ENCODE measurements at regions not wholly inside any gene's neighbourhood (a gene's known extent, or its start where the extent isn't known, plus 50 kb on each side); places are given as distances from the start of the nearest gene placed in this dataset.

- WGBS (ENCODE audit: low lambda C conversion rate): 0% methylated on average over 1 of the region's 1 CpG
- no peaks in the 10 kb centered on the region for H3K36me3 ChIP-seq (replicated peaks in 1 of 2; ENCODE audit: control insufficient read depth in 1 of 2, insufficient read depth in 2 of 2, low read length in 1 of 2)
- no peaks in the 10 kb centered on the region for H3K79me2 ChIP-seq (ENCODE audit: insufficient read depth)
- no peak overlapping the region for H2AFZ ChIP-seq (ENCODE audit: low read depth)
- H3K9me3 ChIP-seq: no peaks in the 10 kb centered on the region
- no peak overlapping the region for H3K4me2 ChIP-seq
- H3K27me3 ChIP-seq (ENCODE audit: insufficient read depth): no peaks in the 10 kb centered on the region
- no peaks in the 10 kb centered on the region for H4K20me1 ChIP-seq (ENCODE audit: insufficient read depth)
- DNase-seq: no peak
- H3F3A ChIP-seq (replicated peaks; ENCODE audit: insufficient read depth): no peaks in the 10 kb centered on the region
- POLR2A ChIA-PET: no interaction called here
- no peak overlapping the region for H3K4me3 ChIP-seq (ENCODE audit: low read depth in 2 of 2, low read length in 1 of 2)
- H3K27ac ChIP-seq (ENCODE audit: low read depth in 2 of 2, low read length in 1 of 2): no peak overlapping the region
- CTCF ChIA-PET: no interaction called here
- no peak for TF ChIP-seq GABPA (IDR thresholded peaks at IDR 0.05; ENCODE audit: low read depth)
- TF ChIP-seq TAF1 (IDR thresholded peaks at IDR 0.05; ENCODE audit: borderline replicate concordance, low read depth, low read length): no peak
- no peak for TF ChIP-seq ELF1 (IDR thresholded peaks at IDR 0.05)
- TF ChIP-seq CTCF (IDR thresholded peaks at IDR 0.05): no peak
- TF ChIP-seq EP300 (IDR thresholded peaks at IDR 0.05; ENCODE audit: borderline replicate concordance in 1 of 2, low read depth in 1 of 2, low read length in 1 of 2): no peak
- TF ChIP-seq SMC3 (IDR thresholded peaks at IDR 0.05; ENCODE audit: low read depth, low read length): no peak
- TF ChIP-seq GATA2 (CRISPR knock-in tag; IDR thresholded peaks at IDR 0.05): no peak
- TF ChIP-seq TEAD4 (IDR thresholded peaks at IDR 0.05; ENCODE audit: borderline replicate concordance, insufficient read depth): no peak
- TF ChIP-seq RCOR1 (IDR thresholded peaks at IDR 0.05; ENCODE audit: low read length): no peak
- TF ChIP-seq FOXJ3 (CRISPR knock-in tag; IDR thresholded peaks at IDR 0.05): no peak
- TF ChIP-seq PBX3 (IDR thresholded peaks at IDR 0.05): no peak
- no peak for TF ChIP-seq USF1 (IDR thresholded peaks at IDR 0.05; ENCODE audit: borderline replicate concordance, low read depth)
- TF ChIP-seq FOSL2 (IDR thresholded peaks at IDR 0.05; ENCODE audit: borderline replicate concordance, low read depth): no peak
- TF ChIP-seq RXRA (IDR thresholded peaks at IDR 0.05; ENCODE audit: borderline replicate concordance, low read depth): no peak
- no peak for TF ChIP-seq MAX (IDR thresholded peaks at IDR 0.05; ENCODE audit: low read depth)
- H3K9me2 ChIP-seq: no peaks in the 10 kb centered on the region
- H3K4me1 ChIP-seq (ENCODE audit: control insufficient read depth in 1 of 2, insufficient read depth in 2 of 2, low read depth in 1 of 2, low read length in 1 of 2): no peaks in the 10 kb centered on the region
- H3K9ac ChIP-seq: no peak overlapping the region
These were observed 435.8 kb downstream of the RPL10L start for GRCh38 chr14:46215801-46216200.

GRCh38 chr14:46198676-46199075 is 452.9 kb downstream of the RPL10L start:
- no peak overlapping the region for H3K4me2 ChIP-seq
- no peak for DNase-seq
- no peaks in the 10 kb centered on the region for H3K9me2 ChIP-seq
- 4% methylated on average over 2 of the region's 2 CpGs for WGBS (ENCODE audit: low lambda C conversion rate)
- H3K27ac ChIP-seq (ENCODE audit: low read depth in 2 of 2, low read length in 1 of 2): no peak overlapping the region
- POLR2A ChIA-PET: no interaction called here
- no peak overlapping the region for H2AFZ ChIP-seq (ENCODE audit: low read depth)
- H3K36me3 ChIP-seq (replicated peaks in 1 of 2; ENCODE audit: control insufficient read depth in 1 of 2, insufficient read depth in 2 of 2, low read length in 1 of 2): no peaks in the 10 kb centered on the region
- no peaks in the 10 kb centered on the region for H3K9me3 ChIP-seq
- no peak overlapping the region for H3K4me3 ChIP-seq (ENCODE audit: low read depth in 2 of 2, low read length in 1 of 2)
- H3K79me2 ChIP-seq (ENCODE audit: insufficient read depth): no peaks in the 10 kb centered on the region
- no peak overlapping the region for H3K9ac ChIP-seq
- CTCF ChIA-PET: no interaction called here
- H3K4me1 ChIP-seq (ENCODE audit: control insufficient read depth in 1 of 2, insufficient read depth in 2 of 2, low read depth in 1 of 2, low read length in 1 of 2): no peaks in the 10 kb centered on the region
- TF ChIP-seq YY1 (IDR thresholded peaks at IDR 0.05; ENCODE audit: low read depth) (no peak), RCOR1 (IDR thresholded peaks at IDR 0.05; ENCODE audit: low read length) (no peak), EP300 (IDR thresholded peaks at IDR 0.05; ENCODE audit: borderline replicate concordance in 1 of 2, low read depth in 1 of 2, low read length in 1 of 2) (no peak), TAF1 (IDR thresholded peaks at IDR 0.05; ENCODE audit: borderline replicate concordance, low read depth, low read length) (no peak), RXRA (IDR thresholded peaks at IDR 0.05; ENCODE audit: borderline replicate concordance, low read depth) (no peak), FOXJ3 (CRISPR knock-in tag; IDR thresholded peaks at IDR 0.05) (no peak), TCF12 (IDR thresholded peaks at IDR 0.05) (no peak), CHD2 (IDR thresholded peaks at IDR 0.05; ENCODE audit: low read length, partially characterized antibody) (no peak)
- no peaks in the 10 kb centered on the region for H3F3A ChIP-seq (replicated peaks; ENCODE audit: insufficient read depth)
- no peaks in the 10 kb centered on the region for H3K27me3 ChIP-seq (ENCODE audit: insufficient read depth)
- no peaks in the 10 kb centered on the region for H4K20me1 ChIP-seq (ENCODE audit: insufficient read depth)

Data from SK-N-SH (cell line).